Astrocyte (in vitro differentiated cells and primary cell): ENCODE measurements at regions not wholly inside any gene's neighbourhood (a gene's known extent, or its start where the extent isn't known, plus 50 kb on each side); places are given as distances from the start of the nearest gene placed in this dataset.

Experiments used
- DNase-seq: peaks from one replicate; pipeline ENCODE4 v3.0.0-alpha.2; 2010; ENCODE audit warnings: low read depth
- FAIRE-seq: peaks from 2 replicates; lab custom pipeline; 2011; peaks lifted over from hg19 to GRCh38; lab: Jason Lieb, UNC
- H2AFZ ChIP-seq: 2 replicates; pipeline ENCODE4 v1.6.0; 2012; ENCODE audit warnings: low read depth, low read length, inconsistent platforms
- H3K27ac ChIP-seq: 2 replicates; pipeline ENCODE4 v1.5.1; 2011; ENCODE audit warnings: low read depth, low read length, inconsistent platforms
- H3K27me3 ChIP-seq: 2 replicates; pipeline ENCODE4 v1.6.0; 2011; ENCODE audit warnings: low read length, inconsistent platforms; ENCODE audit not compliant: insufficient read depth
- H3K36me3 ChIP-seq: 2 replicates; pipeline ENCODE4 v1.5.1; 2011; ENCODE audit warnings: low read length, inconsistent platforms; ENCODE audit not compliant: insufficient read depth
- H3K4me1 ChIP-seq: 2 replicates; pipeline ENCODE4 v1.5.1; 2011; ENCODE audit warnings: low read length, inconsistent platforms; ENCODE audit not compliant: insufficient read depth
- H3K4me2 ChIP-seq: 2 replicates; pipeline ENCODE4 v1.6.0; 2012; ENCODE audit warnings: low read length, inconsistent platforms
- H3K4me3 ChIP-seq: 2 replicates; pipeline ENCODE4 v1.5.1; 2011; ENCODE audit warnings: low read depth, mild to moderate bottlenecking, low read length, inconsistent platforms; ENCODE audit not compliant: insufficient read depth
- H3K79me2 ChIP-seq: 2 replicates; pipeline ENCODE4 v1.6.0; 2012; ENCODE audit warnings: mild to moderate bottlenecking, low read length, inconsistent platforms; ENCODE audit not compliant: insufficient read depth
- H3K9ac ChIP-seq: 2 replicates; pipeline ENCODE4 v1.6.0; 2012; ENCODE audit warnings: mild to moderate bottlenecking, low read length, inconsistent platforms
- H3K9me3 ChIP-seq: 2 replicates; pipeline ENCODE4 v1.5.1; 2012; ENCODE audit warnings: low read depth, mild to moderate bottlenecking, low read length, inconsistent platforms; ENCODE audit not compliant: insufficient read depth
- H4K20me1 ChIP-seq: 2 replicates; pipeline ENCODE4 v1.6.0; 2012; ENCODE audit warnings: low read length, inconsistent platforms; ENCODE audit not compliant: insufficient read depth
- H3K27ac Mint-ChIP-seq: one replicate; pipeline ENCODE4 v1.8.0; 2021; ENCODE audit warnings: mild to moderate bottlenecking, mixed read lengths; ENCODE audit not compliant: unreplicated experiment
- H3K27me3 Mint-ChIP-seq: one replicate; pipeline ENCODE4 v1.8.0; 2021; ENCODE audit warnings: low read depth, mixed read lengths; ENCODE audit not compliant: unreplicated experiment
- H3K36me3 Mint-ChIP-seq: one replicate; pipeline ENCODE4 v1.8.0; 2021; ENCODE audit warnings: low read depth, mixed read lengths; ENCODE audit not compliant: unreplicated experiment
- H3K4me1 Mint-ChIP-seq: one replicate; pipeline ENCODE4 v1.8.0; 2021; ENCODE audit warnings: low read depth, mixed read lengths; ENCODE audit not compliant: unreplicated experiment
- H3K4me3 Mint-ChIP-seq: one replicate; pipeline ENCODE4 v1.8.0; 2021; ENCODE audit warnings: mild to moderate bottlenecking, moderate library complexity, mixed read lengths; ENCODE audit not compliant: unreplicated experiment
- H3K9me3 Mint-ChIP-seq: one replicate; pipeline ENCODE4 v1.8.0; 2021; ENCODE audit warnings: mild to moderate bottlenecking, mixed read lengths; ENCODE audit not compliant: unreplicated experiment
- CTCF ChIP-seq: IDR thresholded peaks from 2 replicates; pipeline ENCODE4 v1.5.1; 2011; ENCODE audit warnings: low read depth, mild to moderate bottlenecking, inconsistent platforms, low read length, moderate library complexity; ENCODE audit not compliant: insufficient read depth
- EZH2 ChIP-seq: IDR thresholded peaks from 2 replicates; pipeline ENCODE4 v1.6.1; 2012; ENCODE audit warnings: mild to moderate bottlenecking, low read length, inconsistent platforms; ENCODE audit not compliant: insufficient read depth

- H2AFZ ChIP-seq, result no peak overlapping the region
- Mint-ChIP-seq H3K27me3 (peaks cover 64% of the 10 kb centered on the region), H3K36me3 (peaks cover 7% of the 10 kb centered on the region), H3K4me3 (no peak overlapping the region), H3K4me1 (peaks cover 13% of the 10 kb centered on the region), H3K27ac (no peak overlapping the region), H3K9me3 (peaks cover 8% of the 10 kb centered on the region)
- H3K4me2 ChIP-seq, result no peak overlapping the region
- no peaks in the 10 kb centered on the region for H3K79me2 ChIP-seq
- FAIRE-seq, result no peak
- H3K27me3 ChIP-seq, result peaks cover 17% of the 10 kb centered on the region
- no peaks in the 10 kb centered on the region for H4K20me1 ChIP-seq
- H3K36me3 ChIP-seq, result no peaks in the 10 kb centered on the region
- H3K9ac ChIP-seq, result no peak overlapping the region
- H3K9me3 ChIP-seq, result peaks cover 2% of the 10 kb centered on the region
- DNase-seq, result no peak
- TF ChIP-seq CTCF, result no peak
- TF ChIP-seq EZH2, result no peak
- H3K4me3 ChIP-seq, result no peak overlapping the region
- peaks cover 6% of the 10 kb centered on the region for H3K4me1 ChIP-seq
- H3K27ac ChIP-seq, result no peak overlapping the region
These were observed 502.9 kb upstream of the ZMIZ1 start for GRCh38 chr10:78565841-78566240.

- no peak for DNase-seq
- Histone ChIP-seq H3K27me3 (peaks cover 15% of the 10 kb centered on the region), H3K9me3 (peaks cover 2% of the 10 kb centered on the region), H2AFZ (no peak overlapping the region), H3K4me3 (no peak overlapping the region), H3K27ac (no peak overlapping the region), H3K36me3 (no peaks in the 10 kb centered on the region), H4K20me1 (no peaks in the 10 kb centered on the region), H3K4me2 (no peak overlapping the region), H3K9ac (no peak overlapping the region), H3K79me2 (no peaks in the 10 kb centered on the region), H3K4me1 (peaks cover 6% of the 10 kb centered on the region)
- peak; percentile 49 for FAIRE-seq
- no peak overlapping the region for H3K4me3 Mint-ChIP-seq
- H3K27ac Mint-ChIP-seq, result no peak overlapping the region
- TF ChIP-seq CTCF (no peak), EZH2 (no peak)
- peaks cover 71% of the 10 kb centered on the region for H3K27me3 Mint-ChIP-seq
- peaks cover 8% of the 10 kb centered on the region for H3K9me3 Mint-ChIP-seq
- peaks cover 7% of the 10 kb centered on the region for H3K36me3 Mint-ChIP-seq
- H3K4me1 Mint-ChIP-seq, result peaks cover 15% of the 10 kb centered on the region
These were observed 502.3 kb upstream of the ZMIZ1 start for GRCh38 chr10:78566284-78567111.
